Chondrocyte (in vitro differentiated cells): ENCODE measurements at regions not wholly inside any gene's neighbourhood (a gene's known extent, or its start where the extent isn't known, plus 50 kb on each side); places are given as distances from the start of the nearest gene placed in this dataset.
"Not testable (repeated sequence)": the region's sequence is repeated elsewhere in the genome, so short reads cannot be mapped to it uniquely, and the experiment has no call there.

Source experiments
- DNase-seq: peaks from one replicate; pipeline ENCODE4 v3.0.0; 2021; ENCODE audit warnings: mixed read lengths, low spot score
- H3K27ac Mint-ChIP-seq: one replicate; pipeline ENCODE4 v1.8.0; 2021; ENCODE audit warnings: mild to moderate bottlenecking, moderate library complexity, mixed read lengths; ENCODE audit not compliant: unreplicated experiment
- H3K27me3 Mint-ChIP-seq: 2 replicates; pipeline ENCODE4 v1.8.0; 2021; ENCODE audit warnings: low read depth, mixed read lengths
- H3K36me3 Mint-ChIP-seq: 2 replicates; pipeline ENCODE4 v1.8.0; 2021; ENCODE audit warnings: low read depth, mixed read lengths
- H3K4me1 Mint-ChIP-seq: 2 replicates; pipeline ENCODE4 v1.8.0; 2021; ENCODE audit warnings: low read depth, mild to moderate bottlenecking, mixed read lengths
- H3K4me3 Mint-ChIP-seq: one replicate; pipeline ENCODE4 v1.8.0; 2021; ENCODE audit warnings: mild to moderate bottlenecking, moderate library complexity, mixed read lengths; ENCODE audit not compliant: unreplicated experiment
- H3K9me3 Mint-ChIP-seq: 2 replicates; pipeline ENCODE4 v1.8.0; 2021; ENCODE audit warnings: low read depth, mixed read lengths
- TF ChIP-seq, protein P1 (sequence below): fragments of 200-600 bp; sonication (generic); IDR thresholded peaks from 2 replicates; pipeline ENCODE4 v1.5.0; 2021; ENCODE audit warnings: antibody characterized with exemption, mild to moderate bottlenecking, moderate library complexity

GRCh38 chr4:186840771-186841301, 117.2 kb upstream of the FAT1 start:
- Mint-ChIP-seq H3K27me3 (no peaks in the 10 kb centered on the region), H3K27ac (peak overlapping the region; percentile 73), H3K4me3 (no peak overlapping the region), H3K4me1 (peaks cover 45% of the 10 kb centered on the region), H3K36me3 (no peaks in the 10 kb centered on the region), H3K9me3 (peaks cover 5% of the 10 kb centered on the region)
- TF ChIP-seq, protein P1, sequence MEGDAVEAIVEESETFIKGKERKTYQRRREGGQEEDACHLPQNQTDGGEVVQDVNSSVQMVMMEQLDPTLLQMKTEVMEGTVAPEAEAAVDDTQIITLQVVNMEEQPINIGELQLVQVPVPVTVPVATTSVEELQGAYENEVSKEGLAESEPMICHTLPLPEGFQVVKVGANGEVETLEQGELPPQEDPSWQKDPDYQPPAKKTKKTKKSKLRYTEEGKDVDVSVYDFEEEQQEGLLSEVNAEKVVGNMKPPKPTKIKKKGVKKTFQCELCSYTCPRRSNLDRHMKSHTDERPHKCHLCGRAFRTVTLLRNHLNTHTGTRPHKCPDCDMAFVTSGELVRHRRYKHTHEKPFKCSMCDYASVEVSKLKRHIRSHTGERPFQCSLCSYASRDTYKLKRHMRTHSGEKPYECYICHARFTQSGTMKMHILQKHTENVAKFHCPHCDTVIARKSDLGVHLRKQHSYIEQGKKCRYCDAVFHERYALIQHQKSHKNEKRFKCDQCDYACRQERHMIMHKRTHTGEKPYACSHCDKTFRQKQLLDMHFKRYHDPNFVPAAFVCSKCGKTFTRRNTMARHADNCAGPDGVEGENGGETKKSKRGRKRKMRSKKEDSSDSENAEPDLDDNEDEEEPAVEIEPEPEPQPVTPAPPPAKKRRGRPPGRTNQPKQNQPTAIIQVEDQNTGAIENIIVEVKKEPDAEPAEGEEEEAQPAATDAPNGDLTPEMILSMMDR = no peak
- no peak for DNase-seq

DNA sequence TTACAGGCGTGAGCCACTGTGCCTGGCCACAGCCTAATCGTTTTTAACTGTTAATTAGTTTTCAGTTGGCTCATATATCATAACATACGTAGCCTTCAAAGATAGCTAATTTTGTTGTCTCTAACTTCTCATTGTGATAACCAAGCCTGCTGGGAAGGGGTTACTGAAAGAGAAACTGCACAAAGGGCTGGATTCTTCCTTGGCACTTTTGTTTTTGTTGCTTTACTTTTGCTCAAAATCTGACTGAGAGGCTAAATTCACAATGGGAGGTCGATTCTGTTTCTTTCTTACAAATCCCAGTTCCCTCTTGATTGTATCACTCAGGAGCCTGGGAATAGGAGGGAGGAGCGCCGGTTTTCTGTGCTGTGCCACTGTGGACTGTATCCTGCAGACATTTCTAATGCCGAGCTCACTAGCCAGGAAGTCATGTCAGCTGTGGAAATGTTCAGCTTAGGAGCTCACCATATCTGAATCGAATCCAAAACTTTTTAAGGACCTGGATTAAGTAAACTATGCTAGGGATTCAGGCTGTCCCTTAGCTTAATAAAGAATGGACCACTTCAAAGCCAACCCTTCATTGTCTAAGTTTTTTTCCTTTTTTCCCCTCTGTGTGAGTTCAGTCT, 120.5 kb upstream of the FAT1 start:
- DNase-seq = no peak
- Mint-ChIP-seq H3K4me3 (peak overlapping the region; percentile 62), H3K36me3 (no peaks in the 10 kb centered on the region), H3K27me3 (no peaks in the 10 kb centered on the region), H3K9me3 (peaks cover 3% of the 10 kb centered on the region), H3K4me1 (peaks cover 52% of the 10 kb centered on the region), H3K27ac (peak overlapping the region; percentile 95)
- TF ChIP-seq, protein P1 = no peak

DNA sequence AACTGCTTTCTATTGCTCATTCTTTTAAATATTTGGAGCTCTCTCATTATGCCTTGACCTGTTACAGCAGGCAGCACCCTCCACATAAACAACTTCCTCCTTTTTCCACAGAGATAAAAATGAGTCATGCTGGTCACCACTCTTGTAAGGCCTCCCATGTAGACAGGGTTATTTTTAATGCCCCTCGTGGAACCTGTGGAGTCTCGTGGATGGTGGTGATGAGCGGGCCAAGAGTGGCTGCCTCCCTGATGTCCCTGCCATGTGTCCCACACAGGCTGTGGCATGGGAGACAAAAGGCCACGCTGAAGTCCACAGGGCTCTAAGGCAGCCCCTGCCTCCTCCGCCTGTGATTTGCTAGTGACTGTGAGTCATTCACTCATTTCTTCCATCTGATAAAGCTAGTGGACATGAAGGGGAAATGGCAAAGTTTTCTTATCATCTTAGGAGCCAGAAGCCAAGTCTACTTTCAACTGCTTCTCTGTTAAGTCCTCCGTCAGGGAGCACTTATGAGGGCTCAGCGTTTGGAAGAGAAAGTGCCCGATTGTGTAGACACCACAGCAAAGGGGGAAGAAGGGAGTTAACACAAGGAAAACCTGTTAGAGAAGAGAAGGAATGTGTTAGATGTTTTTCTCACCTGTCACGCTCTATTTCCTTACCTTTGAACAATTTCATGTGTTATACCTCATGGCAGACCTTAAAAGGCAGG, 121.6 kb upstream of the FAT1 start:
- H3K36me3 Mint-ChIP-seq = peaks cover 2% of the 10 kb centered on the region
- H3K27ac Mint-ChIP-seq = peak overlapping the region; percentile 95
- TF ChIP-seq, protein P1 = no peak
- no peaks in the 10 kb centered on the region for H3K27me3 Mint-ChIP-seq
- peaks cover 41% of the 10 kb centered on the region for H3K4me1 Mint-ChIP-seq
- DNase-seq = no peak
- H3K4me3 Mint-ChIP-seq = no peak overlapping the region
- H3K9me3 Mint-ChIP-seq = peaks cover 5% of the 10 kb centered on the region

- DNase-seq = no peak
- TF ChIP-seq, protein P1 = no peak
- Mint-ChIP-seq H3K4me3 (no peak overlapping the region), H3K27me3 (no peaks in the 10 kb centered on the region), H3K9me3 (peaks cover 17% of the 10 kb centered on the region), H3K4me1 (peaks cover 33% of the 10 kb centered on the region), H3K27ac (peak overlapping the region; percentile 67), H3K36me3 (peaks cover 7% of the 10 kb centered on the region)
Measured at GRCh38 chr4:186846426-186846825, 122.8 kb upstream of the FAT1 start.

GRCh38 chr4:186847429-186848131, 123.9 kb upstream of the FAT1 start:
- not testable (repeated sequence) for DNase-seq, H3K27me3 Mint-ChIP-seq, H3K4me3 Mint-ChIP-seq, H3K27ac Mint-ChIP-seq, H3K36me3 Mint-ChIP-seq
- peaks cover 25% of the 10 kb centered on the region for H3K9me3 Mint-ChIP-seq
- peaks cover 33% of the 10 kb centered on the region for H3K4me1 Mint-ChIP-seq
